Astrocyte (in vitro differentiated cells and primary cell): ENCODE measurements at regions not wholly inside any gene's neighbourhood (a gene's known extent, or its start where the extent isn't known, plus 50 kb on each side); places are given as distances from the start of the nearest gene placed in this dataset.

ENCODE experiments used
- EZH2 ChIP-seq: IDR thresholded peaks from 2 replicates; pipeline ENCODE4 v1.6.1; 2012; ENCODE audit warnings: mild to moderate bottlenecking, low read length, inconsistent platforms; ENCODE audit not compliant: insufficient read depth
- TF ChIP-seq, protein P1 (sequence below): IDR thresholded peaks from 2 replicates; pipeline ENCODE4 v1.5.1; 2011; ENCODE audit warnings: low read depth, mild to moderate bottlenecking, inconsistent platforms, low read length, moderate library complexity; ENCODE audit not compliant: insufficient read depth

DNA sequence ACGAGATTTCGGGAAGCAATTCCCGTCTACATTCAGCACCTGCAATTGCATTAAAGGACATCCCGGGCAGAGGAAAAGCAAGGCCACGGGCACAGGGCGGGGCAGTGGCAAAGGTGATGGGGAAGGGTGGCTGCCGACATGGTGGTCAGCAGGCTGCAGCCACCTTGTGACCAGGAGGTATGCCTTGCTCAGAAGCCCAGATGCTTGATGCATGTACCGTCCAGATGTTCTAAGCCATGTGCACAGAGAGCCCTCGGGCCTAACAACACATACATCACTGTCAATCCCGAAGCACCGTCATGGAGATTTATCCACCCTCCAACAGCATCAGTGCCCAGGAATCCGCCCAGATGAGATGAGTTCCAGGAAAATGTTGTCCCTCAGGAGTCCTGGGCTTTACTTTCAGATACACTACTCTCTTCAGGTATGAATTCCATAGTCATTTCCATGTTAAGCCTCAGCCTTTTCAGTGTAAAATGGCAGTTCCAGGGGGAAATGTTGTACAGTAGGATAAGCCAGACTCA is 77.8 kb upstream of the FRMD1 start:
- TF ChIP-seq, protein P1, sequence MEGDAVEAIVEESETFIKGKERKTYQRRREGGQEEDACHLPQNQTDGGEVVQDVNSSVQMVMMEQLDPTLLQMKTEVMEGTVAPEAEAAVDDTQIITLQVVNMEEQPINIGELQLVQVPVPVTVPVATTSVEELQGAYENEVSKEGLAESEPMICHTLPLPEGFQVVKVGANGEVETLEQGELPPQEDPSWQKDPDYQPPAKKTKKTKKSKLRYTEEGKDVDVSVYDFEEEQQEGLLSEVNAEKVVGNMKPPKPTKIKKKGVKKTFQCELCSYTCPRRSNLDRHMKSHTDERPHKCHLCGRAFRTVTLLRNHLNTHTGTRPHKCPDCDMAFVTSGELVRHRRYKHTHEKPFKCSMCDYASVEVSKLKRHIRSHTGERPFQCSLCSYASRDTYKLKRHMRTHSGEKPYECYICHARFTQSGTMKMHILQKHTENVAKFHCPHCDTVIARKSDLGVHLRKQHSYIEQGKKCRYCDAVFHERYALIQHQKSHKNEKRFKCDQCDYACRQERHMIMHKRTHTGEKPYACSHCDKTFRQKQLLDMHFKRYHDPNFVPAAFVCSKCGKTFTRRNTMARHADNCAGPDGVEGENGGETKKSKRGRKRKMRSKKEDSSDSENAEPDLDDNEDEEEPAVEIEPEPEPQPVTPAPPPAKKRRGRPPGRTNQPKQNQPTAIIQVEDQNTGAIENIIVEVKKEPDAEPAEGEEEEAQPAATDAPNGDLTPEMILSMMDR, result no peak
- no peak for TF ChIP-seq EZH2
